Liver (tissue), 8 donors: ENCODE measurements at regions not wholly inside any gene's neighbourhood (a gene's known extent, or its start where the extent isn't known, plus 50 kb on each side); places are given as distances from the start of the nearest gene placed in this dataset.

Source experiments
- DNase-seq: peaks from one replicate; pipeline ENCODE4 v3.0.0-alpha.2; 2017; ENCODE audit warnings: low spot score
- H3K27ac ChIP-seq, 2 donors: one replicate each; pipeline ENCODE4 v1.7.0; 2013; ENCODE audit warnings: inconsistent platforms in 2 of 2, low read length in 2 of 2, control low read depth in 1 of 2, low read depth in 1 of 2, mild to moderate bottlenecking in 1 of 2
- H3K27me3 ChIP-seq, 4 donors: one replicate each; pipeline versions ENCODE4 v1.6.1 to v1.7.0; 2013; ENCODE audit warnings: low read length in 3 of 4, inconsistent platforms in 1 of 4, mild to moderate bottlenecking in 1 of 4, moderate library complexity in 1 of 4; ENCODE audit not compliant: control insufficient read depth in 4 of 4, insufficient read depth in 4 of 4
- H3K36me3 ChIP-seq, 4 donors: one replicate each; pipeline versions ENCODE4 v1.6.1 to v1.7.0; 2013; ENCODE audit warnings: low read length in 3 of 4, mild to moderate bottlenecking in 3 of 4, low read depth in 1 of 4, moderate library complexity in 1 of 4; ENCODE audit not compliant: control insufficient read depth in 4 of 4, insufficient read depth in 3 of 4
- H3K4me1 ChIP-seq, 4 donors: one replicate each; pipeline versions ENCODE4 v1.6.1 to v1.7.0; 2013; ENCODE audit warnings: low read length in 3 of 4, mild to moderate bottlenecking in 3 of 4, moderate library complexity in 1 of 4; ENCODE audit not compliant: control insufficient read depth in 4 of 4, insufficient read depth in 4 of 4
- H3K4me3 ChIP-seq, 3 donors: one replicate each; pipeline versions ENCODE4 v1.6.1 to v1.7.0; 2013; ENCODE audit warnings: low read length in 3 of 3, control low read depth in 1 of 3, low read depth in 1 of 3, mild to moderate bottlenecking in 1 of 3
- H3K9ac ChIP-seq, 2 donors: one replicate each; pipeline ENCODE4 v1.7.0; 2013; ENCODE audit warnings: low read length in 2 of 2, mild to moderate bottlenecking in 2 of 2, moderate library complexity in 2 of 2, control low read depth in 1 of 2, low read depth in 1 of 2
- H3K9me3 ChIP-seq, 4 donors: one replicate each; pipeline versions ENCODE4 v1.6.1 to v1.7.0; 2013; ENCODE audit warnings: low read length in 3 of 4; ENCODE audit not compliant: control insufficient read depth in 4 of 4
- EGR1 ChIP-seq, 2 donors: IDR thresholded peaks; 2 replicates each; pipeline ENCODE4 v1.6.1; 2016 to 2018; ENCODE audit warnings: antibody characterized with exemption in 2 of 2, low read depth in 2 of 2
- FOXA1 ChIP-seq: IDR thresholded peaks from 2 replicates; pipeline ENCODE4 v1.6.1; 2016; ENCODE audit warnings: antibody characterized with exemption
- FOXA2 ChIP-seq: IDR thresholded peaks from 2 replicates; pipeline ENCODE4 v1.6.1; 2016; ENCODE audit warnings: antibody characterized with exemption
- GABPA ChIP-seq, 2 donors: IDR thresholded peaks in 1 of 2; conservative IDR thresholded peaks in 1 of 2; 2 replicates each; pipeline ENCODE4 v1.6.1; 2016; ENCODE audit warnings: antibody characterized with exemption in 2 of 2, mild to moderate bottlenecking in 1 of 2, moderate library complexity in 1 of 2
- HNF4A ChIP-seq, 2 donors: conservative IDR thresholded peaks; 2 replicates each; pipeline ENCODE4 v1.6.1; 2016; ENCODE audit warnings: antibody characterized with exemption in 2 of 2, mild to moderate bottlenecking in 2 of 2
- HNF4G ChIP-seq: IDR thresholded peaks from 2 replicates; pipeline ENCODE4 v1.6.1; 2016; ENCODE audit warnings: antibody characterized with exemption
- JUND ChIP-seq, 2 donors: IDR thresholded peaks; 2 replicates each; pipeline ENCODE4 v1.6.1; 2016; ENCODE audit warnings: antibody characterized with exemption in 2 of 2
- NR2F2 ChIP-seq: IDR thresholded peaks from 2 replicates; pipeline ENCODE4 v1.6.1; 2016; ENCODE audit warnings: antibody characterized with exemption
- RAD21 ChIP-seq, 2 donors: IDR thresholded peaks; 2 replicates each; pipeline ENCODE4 v1.6.1; 2016; ENCODE audit warnings: antibody characterized with exemption in 2 of 2, mild to moderate bottlenecking in 2 of 2
- RXRA ChIP-seq, 2 donors: IDR thresholded peaks; 2 replicates each; pipeline ENCODE4 v1.6.1; 2017 to 2018; ENCODE audit warnings: antibody characterized with exemption in 2 of 2, mild to moderate bottlenecking in 1 of 2
- SP1 ChIP-seq: IDR thresholded peaks from 2 replicates; pipeline ENCODE4 v1.6.1; 2018; ENCODE audit warnings: antibody characterized with exemption, mild to moderate bottlenecking
- TAF1 ChIP-seq: conservative IDR thresholded peaks from 2 replicates; pipeline ENCODE4 v1.6.1; 2016; ENCODE audit warnings: antibody characterized with exemption, mild to moderate bottlenecking
- YY1 ChIP-seq: IDR thresholded peaks from 2 replicates; pipeline ENCODE4 v1.6.1; 2016; ENCODE audit warnings: antibody characterized with exemption, mild to moderate bottlenecking
- WGBS: extraction: QIAGEN DNeasy Blood & Tissue Kit; methylation state at CpG from one replicate; pipeline ENCODE4 v1.1.7; 2013; 5-methylcytosine and 5-hydroxymethylcytosine counted together
- TF ChIP-seq, protein P1 (sequence below): IDR thresholded peaks from 2 replicates; pipeline ENCODE4 v1.6.1; 2016; ENCODE audit warnings: antibody characterized with exemption
- TF ChIP-seq, protein P2 (sequence below): fragments of 150-350 bp; IDR thresholded peaks from 2 replicates; pipeline ENCODE4 v1.5.1; 2017; ENCODE audit warnings: improper control_type of control experiment, low read depth, low read length; ENCODE audit not compliant: missing input control
- TF ChIP-seq, protein P3 (sequence below): IDR thresholded peaks from 2 replicates; pipeline ENCODE4 v1.6.1; 2016; ENCODE audit warnings: antibody characterized with exemption
- TF ChIP-seq, protein P4 (sequence below): IDR thresholded peaks from 2 replicates; pipeline ENCODE4 v1.6.1; 2016; ENCODE audit warnings: antibody characterized with exemption, mild to moderate bottlenecking
- TF ChIP-seq, protein P5 (sequence below): IDR thresholded peaks from 2 replicates; pipeline ENCODE4 v1.6.1; 2016; ENCODE audit warnings: antibody characterized with exemption
- donor health status: healthy.
- donor health status: healthy.
- donor health status: healthy.
- donor health status: healthy.
- donor health status: healthy.

DNA sequence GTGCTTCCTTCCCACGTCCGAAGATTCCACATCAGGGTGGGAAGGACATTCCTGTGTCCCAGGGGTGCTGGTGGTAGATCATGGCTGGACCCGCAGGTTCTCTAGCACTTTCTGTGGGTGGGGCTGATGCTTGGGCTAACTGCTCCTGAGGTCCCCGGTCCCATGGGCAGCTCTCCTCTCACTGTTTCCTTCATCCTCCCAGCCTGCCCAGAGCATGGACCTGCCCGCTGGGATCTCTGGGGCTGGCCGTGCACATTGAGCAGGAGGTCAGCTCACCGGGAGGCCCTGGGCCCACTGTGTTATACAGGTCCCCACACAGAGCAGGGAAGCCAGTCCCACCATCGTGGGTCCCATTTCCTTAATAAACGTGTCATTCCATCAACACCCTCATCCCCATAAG is 502.3 kb downstream of the TCERG1L start:
- WGBS: 76% methylated on average over 9 of the region's 9 CpGs
- Histone ChIP-seq H3K27ac (no peak overlapping the region), H3K9me3 (no peaks in the 10 kb centered on the region), H3K9ac (no peak overlapping the region), H3K36me3 (no peaks in the 10 kb centered on the region), H3K4me1 (no peaks in the 10 kb centered on the region), H3K27me3 (peaks cover 0 to 7% (median 0%) of the 10 kb centered on the region in 4 donors), H3K4me3 (no peak overlapping the region)
- no peak for DNase-seq
- no peak for TF ChIP-seq JUND (IDR thresholded peaks at IDR 0.05)
- TF ChIP-seq RAD21 (IDR thresholded peaks at IDR 0.05): no peak
- TF ChIP-seq, protein P1, sequence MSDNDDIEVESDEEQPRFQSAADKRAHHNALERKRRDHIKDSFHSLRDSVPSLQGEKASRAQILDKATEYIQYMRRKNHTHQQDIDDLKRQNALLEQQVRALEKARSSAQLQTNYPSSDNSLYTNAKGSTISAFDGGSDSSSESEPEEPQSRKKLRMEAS: no peak
- TF ChIP-seq FOXA1: no peak
- TF ChIP-seq, protein P2, sequence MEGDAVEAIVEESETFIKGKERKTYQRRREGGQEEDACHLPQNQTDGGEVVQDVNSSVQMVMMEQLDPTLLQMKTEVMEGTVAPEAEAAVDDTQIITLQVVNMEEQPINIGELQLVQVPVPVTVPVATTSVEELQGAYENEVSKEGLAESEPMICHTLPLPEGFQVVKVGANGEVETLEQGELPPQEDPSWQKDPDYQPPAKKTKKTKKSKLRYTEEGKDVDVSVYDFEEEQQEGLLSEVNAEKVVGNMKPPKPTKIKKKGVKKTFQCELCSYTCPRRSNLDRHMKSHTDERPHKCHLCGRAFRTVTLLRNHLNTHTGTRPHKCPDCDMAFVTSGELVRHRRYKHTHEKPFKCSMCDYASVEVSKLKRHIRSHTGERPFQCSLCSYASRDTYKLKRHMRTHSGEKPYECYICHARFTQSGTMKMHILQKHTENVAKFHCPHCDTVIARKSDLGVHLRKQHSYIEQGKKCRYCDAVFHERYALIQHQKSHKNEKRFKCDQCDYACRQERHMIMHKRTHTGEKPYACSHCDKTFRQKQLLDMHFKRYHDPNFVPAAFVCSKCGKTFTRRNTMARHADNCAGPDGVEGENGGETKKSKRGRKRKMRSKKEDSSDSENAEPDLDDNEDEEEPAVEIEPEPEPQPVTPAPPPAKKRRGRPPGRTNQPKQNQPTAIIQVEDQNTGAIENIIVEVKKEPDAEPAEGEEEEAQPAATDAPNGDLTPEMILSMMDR: no peak
- TF ChIP-seq RXRA (IDR thresholded peaks at IDR 0.05): no peak
- no peak for TF ChIP-seq TAF1
- no peak for TF ChIP-seq HNF4G
- no peak for TF ChIP-seq GABPA (IDR thresholded peaks at IDR 0.05 in 1 of 2, conservative IDR thresholded peaks at IDR 0.05 in 1 of 2)
- no peak for TF ChIP-seq NR2F2

DNA sequence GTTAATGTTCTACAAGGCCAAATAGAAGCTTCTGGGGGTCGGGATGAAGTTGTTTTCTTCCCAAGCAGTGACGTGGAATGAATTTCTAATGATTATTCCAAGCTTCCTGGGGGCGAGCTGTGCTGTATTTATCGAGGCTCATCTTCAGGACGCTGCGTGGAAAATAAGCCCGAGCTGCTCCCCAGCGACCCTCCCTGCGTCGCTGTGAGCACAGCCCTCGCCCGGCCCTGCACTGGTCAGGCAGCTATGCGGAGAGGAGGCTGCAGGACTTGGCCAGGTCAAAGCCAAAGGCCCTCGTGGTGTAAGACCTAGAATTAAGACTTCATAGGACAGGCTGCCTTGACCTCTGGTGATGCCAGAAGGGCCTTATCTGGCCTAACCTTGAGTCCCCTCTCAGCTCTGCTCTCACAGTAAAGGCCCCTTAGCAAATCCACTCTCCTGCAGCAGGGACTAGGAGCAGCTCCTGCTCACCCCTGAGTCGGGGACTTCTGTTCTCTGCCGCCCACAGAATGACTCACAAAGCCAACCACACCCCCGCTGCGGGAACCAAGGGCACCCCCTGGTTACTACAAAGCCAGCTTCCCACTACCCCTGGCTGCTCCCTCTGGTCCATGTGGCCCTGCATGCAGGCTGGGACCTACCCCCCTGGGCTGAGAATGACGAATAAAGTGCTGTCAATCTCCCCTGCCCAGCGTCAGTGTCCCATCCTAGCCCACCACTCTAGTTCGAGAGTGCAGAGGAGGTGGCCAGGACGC is 501.6 kb downstream of the TCERG1L start:
- TF ChIP-seq FOXA1: no peak
- TF ChIP-seq YY1: no peak
- no peak for TF ChIP-seq RAD21 (IDR thresholded peaks at IDR 0.05)
- TF ChIP-seq, protein P3, sequence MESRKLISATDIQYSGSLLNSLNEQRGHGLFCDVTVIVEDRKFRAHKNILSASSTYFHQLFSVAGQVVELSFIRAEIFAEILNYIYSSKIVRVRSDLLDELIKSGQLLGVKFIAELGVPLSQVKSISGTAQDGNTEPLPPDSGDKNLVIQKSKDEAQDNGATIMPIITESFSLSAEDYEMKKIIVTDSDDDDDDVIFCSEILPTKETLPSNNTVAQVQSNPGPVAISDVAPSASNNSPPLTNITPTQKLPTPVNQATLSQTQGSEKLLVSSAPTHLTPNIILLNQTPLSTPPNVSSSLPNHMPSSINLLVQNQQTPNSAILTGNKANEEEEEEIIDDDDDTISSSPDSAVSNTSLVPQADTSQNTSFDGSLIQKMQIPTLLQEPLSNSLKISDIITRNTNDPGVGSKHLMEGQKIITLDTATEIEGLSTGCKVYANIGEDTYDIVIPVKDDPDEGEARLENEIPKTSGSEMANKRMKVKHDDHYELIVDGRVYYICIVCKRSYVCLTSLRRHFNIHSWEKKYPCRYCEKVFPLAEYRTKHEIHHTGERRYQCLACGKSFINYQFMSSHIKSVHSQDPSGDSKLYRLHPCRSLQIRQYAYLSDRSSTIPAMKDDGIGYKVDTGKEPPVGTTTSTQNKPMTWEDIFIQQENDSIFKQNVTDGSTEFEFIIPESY: no peak
- TF ChIP-seq, protein P4, sequence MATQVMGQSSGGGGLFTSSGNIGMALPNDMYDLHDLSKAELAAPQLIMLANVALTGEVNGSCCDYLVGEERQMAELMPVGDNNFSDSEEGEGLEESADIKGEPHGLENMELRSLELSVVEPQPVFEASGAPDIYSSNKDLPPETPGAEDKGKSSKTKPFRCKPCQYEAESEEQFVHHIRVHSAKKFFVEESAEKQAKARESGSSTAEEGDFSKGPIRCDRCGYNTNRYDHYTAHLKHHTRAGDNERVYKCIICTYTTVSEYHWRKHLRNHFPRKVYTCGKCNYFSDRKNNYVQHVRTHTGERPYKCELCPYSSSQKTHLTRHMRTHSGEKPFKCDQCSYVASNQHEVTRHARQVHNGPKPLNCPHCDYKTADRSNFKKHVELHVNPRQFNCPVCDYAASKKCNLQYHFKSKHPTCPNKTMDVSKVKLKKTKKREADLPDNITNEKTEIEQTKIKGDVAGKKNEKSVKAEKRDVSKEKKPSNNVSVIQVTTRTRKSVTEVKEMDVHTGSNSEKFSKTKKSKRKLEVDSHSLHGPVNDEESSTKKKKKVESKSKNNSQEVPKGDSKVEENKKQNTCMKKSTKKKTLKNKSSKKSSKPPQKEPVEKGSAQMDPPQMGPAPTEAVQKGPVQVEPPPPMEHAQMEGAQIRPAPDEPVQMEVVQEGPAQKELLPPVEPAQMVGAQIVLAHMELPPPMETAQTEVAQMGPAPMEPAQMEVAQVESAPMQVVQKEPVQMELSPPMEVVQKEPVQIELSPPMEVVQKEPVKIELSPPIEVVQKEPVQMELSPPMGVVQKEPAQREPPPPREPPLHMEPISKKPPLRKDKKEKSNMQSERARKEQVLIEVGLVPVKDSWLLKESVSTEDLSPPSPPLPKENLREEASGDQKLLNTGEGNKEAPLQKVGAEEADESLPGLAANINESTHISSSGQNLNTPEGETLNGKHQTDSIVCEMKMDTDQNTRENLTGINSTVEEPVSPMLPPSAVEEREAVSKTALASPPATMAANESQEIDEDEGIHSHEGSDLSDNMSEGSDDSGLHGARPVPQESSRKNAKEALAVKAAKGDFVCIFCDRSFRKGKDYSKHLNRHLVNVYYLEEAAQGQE: no peak
- no peak for TF ChIP-seq RXRA (IDR thresholded peaks at IDR 0.05)
- no peak for TF ChIP-seq SP1
- TF ChIP-seq, protein P1: no peak
- TF ChIP-seq NR2F2: no peak
- TF ChIP-seq GABPA (IDR thresholded peaks at IDR 0.05 in 1 of 2, conservative IDR thresholded peaks at IDR 0.05 in 1 of 2): no peak
- no peak for TF ChIP-seq EGR1 (IDR thresholded peaks at IDR 0.05; ENCODE audit: low read depth in 2 of 2)
- TF ChIP-seq TAF1: no peak
- TF ChIP-seq, protein P5, sequence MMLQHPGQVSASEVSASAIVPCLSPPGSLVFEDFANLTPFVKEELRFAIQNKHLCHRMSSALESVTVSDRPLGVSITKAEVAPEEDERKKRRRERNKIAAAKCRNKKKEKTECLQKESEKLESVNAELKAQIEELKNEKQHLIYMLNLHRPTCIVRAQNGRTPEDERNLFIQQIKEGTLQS: no peak
- no peak for TF ChIP-seq FOXA2
- no peak for TF ChIP-seq HNF4G
- TF ChIP-seq HNF4A (conservative IDR thresholded peaks at IDR 0.05): no peak
- H3K9ac ChIP-seq: no peak overlapping the region
- 70% methylated on average over 22 of the region's 22 CpGs for WGBS
- no peaks in the 10 kb centered on the region for H3K36me3 ChIP-seq
- no peaks in the 10 kb centered on the region for H3K4me1 ChIP-seq
- DNase-seq: no peak
- no peak overlapping the region for H3K4me3 ChIP-seq
- H3K9me3 ChIP-seq: no peaks in the 10 kb centered on the region
- peaks cover 0 to 7% (median 0%) of the 10 kb centered on the region in 4 donors for H3K27me3 ChIP-seq
- H3K27ac ChIP-seq: no peak overlapping the region
